HG03025 (cell line): ENCODE measurements at regions not wholly inside any gene's neighbourhood (a gene's known extent, or its start where the extent isn't known, plus 50 kb on each side); places are given as distances from the start of the nearest gene placed in this dataset.

ENCODE experiments used
- ATAC-seq: cut with Tn5 transposase; IDR thresholded peaks from one replicate; pipeline ENCODE4 v1.9.1; 2021; ENCODE audit warnings: mild to moderate bottlenecking, moderate library complexity; ENCODE audit not compliant: unreplicated experiment, low FRiP score

- ATAC-seq: no peak
Observed at GRCh38 chr2:237213315-237214022, 127.8 kb downstream of the COPS8 start.

- no peak for ATAC-seq
Observed at GRCh38 chr2:237214030-237214675, 128.5 kb downstream of the COPS8 start.

GRCh38 chr2:237214963-237215362, 129.3 kb downstream of the COPS8 start:
- ATAC-seq: no peak

GRCh38 chr2:237217995-237218616, 132.4 kb downstream of the COPS8 start:
- no peak for ATAC-seq

- ATAC-seq: no peak
Observed at GRCh38 chr2:237218756-237219155, 133.1 kb downstream of the COPS8 start.

- no peak for ATAC-seq
Observed at GRCh38 chr2:237219826-237220225, 134.1 kb downstream of the COPS8 start.

- no peak for ATAC-seq
Observed at GRCh38 chr2:237221443-237221842, 135.8 kb downstream of the COPS8 start.

GRCh38 chr2:237222178-237222577, 136.5 kb downstream of the COPS8 start:
- no peak for ATAC-seq

- no peak for ATAC-seq
Observed at GRCh38 chr2:237222601-237223041, 136.9 kb downstream of the COPS8 start.

- no peak for ATAC-seq
Observed at GRCh38 chr2:237223201-237223861, 137.6 kb downstream of the COPS8 start.

GRCh38 chr2:237227190-237227589, 141.5 kb downstream of the COPS8 start:
- no peak for ATAC-seq

- ATAC-seq: no peak
Observed at GRCh38 chr2:237227592-237228280, 142.0 kb downstream of the COPS8 start.

GRCh38 chr2:237228281-237228625, 142.6 kb downstream of the COPS8 start:
- no peak for ATAC-seq

- no peak for ATAC-seq
Observed at GRCh38 chr2:237229905-237230304, 144.2 kb downstream of the COPS8 start.

GRCh38 chr2:237230355-237230754, 144.7 kb downstream of the COPS8 start:
- ATAC-seq: no peak

- no peak for ATAC-seq
Observed at GRCh38 chr2:237231593-237231992, 145.9 kb downstream of the COPS8 start.

GRCh38 chr2:237232166-237232565, 146.5 kb downstream of the COPS8 start:
- no peak for ATAC-seq

GRCh38 chr2:237234268-237234667, 148.6 kb downstream of the COPS8 start:
- ATAC-seq: no peak

GRCh38 chr2:237235383-237236095, 149.8 kb downstream of the COPS8 start:
- ATAC-seq: no peak

GRCh38 chr2:237236188-237236587, 150.5 kb downstream of the COPS8 start:
- no peak for ATAC-seq
